OCI-LY3 (cell line): ENCODE measurements at regions not wholly inside any gene's neighbourhood (a gene's known extent, or its start where the extent isn't known, plus 50 kb on each side); places are given as distances from the start of the nearest gene placed in this dataset.

Experiments used
- EZH2phosphoT487 ChIP-seq: fragments of 200-600 bp; shearing (Covaris generic); IDR thresholded peaks from 2 replicates; pipeline ENCODE4 v1.6.1; 2018; ENCODE audit warnings: antibody characterized with exemption, mixed run types, low read depth
- TF ChIP-seq, protein P1 (sequence below): fragments of 200-600, 300-600 bp; sonication (generic); IDR thresholded peaks from 2 replicates; pipeline ENCODE4 v1.5.1; 2014; ENCODE audit warnings: antibody characterized with exemption, low read length, low read depth

DNA sequence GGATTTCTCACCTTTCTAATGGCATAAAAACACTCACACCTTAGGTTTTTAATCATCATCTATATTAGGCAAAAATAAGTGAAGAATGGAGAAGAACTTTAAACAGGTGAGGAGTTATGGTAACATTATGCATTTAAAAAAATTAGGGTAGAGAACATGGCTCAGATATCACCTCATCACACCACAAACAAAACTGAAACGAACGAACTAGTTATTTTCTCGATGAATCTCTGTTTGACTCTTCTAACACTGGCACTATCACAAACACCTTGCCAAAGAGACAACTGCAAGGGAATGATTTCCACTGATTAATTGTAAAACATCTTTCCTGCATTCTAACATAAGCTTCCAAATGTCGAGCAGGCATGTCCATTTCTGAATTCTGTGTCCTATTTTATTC, 286.1 kb upstream of the GJE1 start:
- TF ChIP-seq, protein P1, sequence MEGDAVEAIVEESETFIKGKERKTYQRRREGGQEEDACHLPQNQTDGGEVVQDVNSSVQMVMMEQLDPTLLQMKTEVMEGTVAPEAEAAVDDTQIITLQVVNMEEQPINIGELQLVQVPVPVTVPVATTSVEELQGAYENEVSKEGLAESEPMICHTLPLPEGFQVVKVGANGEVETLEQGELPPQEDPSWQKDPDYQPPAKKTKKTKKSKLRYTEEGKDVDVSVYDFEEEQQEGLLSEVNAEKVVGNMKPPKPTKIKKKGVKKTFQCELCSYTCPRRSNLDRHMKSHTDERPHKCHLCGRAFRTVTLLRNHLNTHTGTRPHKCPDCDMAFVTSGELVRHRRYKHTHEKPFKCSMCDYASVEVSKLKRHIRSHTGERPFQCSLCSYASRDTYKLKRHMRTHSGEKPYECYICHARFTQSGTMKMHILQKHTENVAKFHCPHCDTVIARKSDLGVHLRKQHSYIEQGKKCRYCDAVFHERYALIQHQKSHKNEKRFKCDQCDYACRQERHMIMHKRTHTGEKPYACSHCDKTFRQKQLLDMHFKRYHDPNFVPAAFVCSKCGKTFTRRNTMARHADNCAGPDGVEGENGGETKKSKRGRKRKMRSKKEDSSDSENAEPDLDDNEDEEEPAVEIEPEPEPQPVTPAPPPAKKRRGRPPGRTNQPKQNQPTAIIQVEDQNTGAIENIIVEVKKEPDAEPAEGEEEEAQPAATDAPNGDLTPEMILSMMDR = no peak
- no peak for TF ChIP-seq EZH2phosphoT487
